Heart left ventricle (tissue), 13 donors: ENCODE measurements at regions not wholly inside any gene's neighbourhood (a gene's known extent, or its start where the extent isn't known, plus 50 kb on each side); places are given as distances from the start of the nearest gene placed in this dataset.

Source experiments
- POLR2A ChIP-seq, 2 donors: fragments of 450-650 bp; IDR thresholded peaks; one replicate each; pipeline ENCODE4 v1.6.1; 2017; ENCODE audit warnings: antibody characterized with exemption in 2 of 2, mild to moderate bottlenecking in 2 of 2, moderate library complexity in 2 of 2
- TF ChIP-seq, protein P1 (sequence below), 12 donors: fragments of 200-600 bp; sonication (generic) in 4 of 12; IDR thresholded peaks; one replicate each; pipeline versions ENCODE4 v1.5.0 to v1.8.0; 2018 to 2022; ENCODE audit warnings: antibody characterized with exemption in 12 of 12, mild to moderate bottlenecking in 5 of 12
- donor health status: ischemic (EF 13 %, LVEDD 7.1; RV severe dilation, severe dysfunction).
- donor health status: DM: no; HTN: yes; CAD: no.
- donor health status: DM: no; HTN: no; CAD: no.
- donor health status: ischemic (EF 25% LVEDD 6.9; RV normal size, moderate dysfunction).
- donor health status: ischemic (EF 25% LVEDD 5.7; RV mildly dilated, moderate dysfunction).
- donor health status: ischemic (EF 35%, LVEDD 5.7; RV mildly dilated, moderate dysfunction).
- donor health status: nonischemic (EF 11% LVEDD 7.7; RV severe dilation, severe dysfunction).
- donor health status: DM: yes; HTN: yes; CAD: no.
- donor health status: PGD.
- donor health status: ischemic (EF 29% LVEDD 5.4; RV normal size, mild dysfunction).
- donor health status: nonischemic (EF 23%, LVEDD 6.1; RV moderate dilation, normal function).

DNA sequence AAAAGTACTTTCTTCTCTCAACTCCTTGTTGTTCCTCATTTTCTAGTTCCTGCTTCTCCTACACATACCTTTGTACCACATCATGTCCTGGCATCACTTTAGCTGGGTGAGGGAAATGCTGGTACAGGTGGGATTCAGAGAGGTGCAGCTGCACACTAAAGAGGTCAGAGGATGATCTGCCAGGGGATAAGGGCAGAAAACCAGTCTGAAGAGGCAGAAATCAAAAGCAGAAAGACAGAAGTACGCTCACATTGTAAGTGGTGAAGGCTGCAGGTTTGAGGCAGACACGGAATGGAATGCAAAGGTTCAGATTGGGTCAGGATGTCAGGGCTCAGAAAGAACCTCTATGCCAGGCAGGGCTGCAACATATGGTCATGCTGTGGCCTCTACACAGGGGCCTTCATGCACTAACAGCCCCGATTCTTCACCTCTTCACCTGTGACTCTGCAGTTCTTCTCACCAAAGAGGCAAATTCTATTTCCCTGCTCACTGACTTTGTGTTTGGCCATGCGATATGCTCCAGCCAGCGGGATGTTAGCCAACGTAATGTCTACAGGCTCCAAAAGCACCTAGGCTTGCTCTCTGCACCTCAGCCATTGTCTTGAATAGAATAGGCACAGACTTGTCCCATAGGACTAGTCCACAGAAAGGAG, 373.7 kb downstream of the NXPE2 start:
- TF ChIP-seq POLR2A (IDR thresholded peaks at IDR 0.05): no peak
- TF ChIP-seq, protein P1, sequence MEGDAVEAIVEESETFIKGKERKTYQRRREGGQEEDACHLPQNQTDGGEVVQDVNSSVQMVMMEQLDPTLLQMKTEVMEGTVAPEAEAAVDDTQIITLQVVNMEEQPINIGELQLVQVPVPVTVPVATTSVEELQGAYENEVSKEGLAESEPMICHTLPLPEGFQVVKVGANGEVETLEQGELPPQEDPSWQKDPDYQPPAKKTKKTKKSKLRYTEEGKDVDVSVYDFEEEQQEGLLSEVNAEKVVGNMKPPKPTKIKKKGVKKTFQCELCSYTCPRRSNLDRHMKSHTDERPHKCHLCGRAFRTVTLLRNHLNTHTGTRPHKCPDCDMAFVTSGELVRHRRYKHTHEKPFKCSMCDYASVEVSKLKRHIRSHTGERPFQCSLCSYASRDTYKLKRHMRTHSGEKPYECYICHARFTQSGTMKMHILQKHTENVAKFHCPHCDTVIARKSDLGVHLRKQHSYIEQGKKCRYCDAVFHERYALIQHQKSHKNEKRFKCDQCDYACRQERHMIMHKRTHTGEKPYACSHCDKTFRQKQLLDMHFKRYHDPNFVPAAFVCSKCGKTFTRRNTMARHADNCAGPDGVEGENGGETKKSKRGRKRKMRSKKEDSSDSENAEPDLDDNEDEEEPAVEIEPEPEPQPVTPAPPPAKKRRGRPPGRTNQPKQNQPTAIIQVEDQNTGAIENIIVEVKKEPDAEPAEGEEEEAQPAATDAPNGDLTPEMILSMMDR (IDR thresholded peaks at IDR 0.05): no peak
